Left forelimb (tissue), 1 donor: ENCODE measurements at regions not wholly inside any gene's neighbourhood (a gene's known extent, or its start where the extent isn't known, plus 50 kb on each side); places are given as distances from the start of the nearest gene placed in this dataset.

Source experiments
- DNase-seq: peaks from one replicate; pipeline ENCODE4 v3.0.0-alpha.2; 2018; ENCODE audit warnings: low spot score

- DNase-seq = no peak
Observed at GRCh38 chr1:83027511-83027910, 971.4 kb downstream of the TTLL7 start.

- DNase-seq = no peak
Observed at GRCh38 chr1:83026745-83027144, 972.2 kb downstream of the TTLL7 start.

GRCh38 chr1:83024251-83024767 is 974.6 kb downstream of the TTLL7 start:
- no peak for DNase-seq

GRCh38 chr1:83023212-83023611 is 975.7 kb downstream of the TTLL7 start:
- no peak for DNase-seq

GRCh38 chr1:83022206-83022605 is 976.7 kb downstream of the TTLL7 start:
- DNase-seq = no peak

GRCh38 chr1:83017701-83018100 is 981.2 kb downstream of the TTLL7 start:
- no peak for DNase-seq

GRCh38 chr1:83017276-83017675 is 981.7 kb downstream of the TTLL7 start:
- DNase-seq = no peak

- DNase-seq = no peak
Observed at GRCh38 chr1:83016354-83016849, 982.5 kb downstream of the TTLL7 start.

GRCh38 chr1:83015163-83015562 is 983.8 kb downstream of the TTLL7 start:
- DNase-seq = no peak

GRCh38 chr1:83012950-83013349 is 986.0 kb downstream of the TTLL7 start:
- DNase-seq = no peak

GRCh38 chr1:83011265-83011664 is 987.7 kb downstream of the TTLL7 start:
- no peak for DNase-seq

- DNase-seq = no peak
Observed at GRCh38 chr1:83006271-83006670, 992.7 kb downstream of the TTLL7 start.

GRCh38 chr1:83000286-83000685 is 998.6 kb downstream of the TTLL7 start:
- no peak for DNase-seq

- DNase-seq = no peak
Observed at GRCh38 chr1:82995951-82996350, 1003.0 kb downstream of the TTLL7 start.

- DNase-seq = no peak
Observed at GRCh38 chr1:82994616-82995263, 1004.2 kb downstream of the TTLL7 start.

- no peak for DNase-seq
Observed at GRCh38 chr1:82991569-82991968, 1007.4 kb downstream of the TTLL7 start.

- DNase-seq = no peak
Observed at GRCh38 chr1:82979593-82980236, 1019.2 kb downstream of the TTLL7 start.

- no peak for DNase-seq
Observed at GRCh38 chr1:82978461-82979324, 1020.2 kb downstream of the TTLL7 start.

GRCh38 chr1:82972841-82973553 is 1025.9 kb downstream of the TTLL7 start:
- DNase-seq = no peak

- DNase-seq = no peak
Observed at GRCh38 chr1:82969340-82969739, 1029.6 kb downstream of the TTLL7 start.

GRCh38 chr1:82962658-82963057 is 1036.3 kb downstream of the TTLL7 start:
- no peak for DNase-seq
